HCT116 (cell line): ENCODE measurements at regions not wholly inside any gene's neighbourhood (a gene's known extent, or its start where the extent isn't known, plus 50 kb on each side); places are given as distances from the start of the nearest gene placed in this dataset.

ENCODE experiments used
- EZH2 ChIP-seq: fragments of 200-600 bp; sonication (generic); IDR thresholded peaks from 2 replicates; pipeline ENCODE4 v1.6.1; 2017; ENCODE audit warnings: antibody characterized with exemption, mixed run types
- EZH2phosphoT487 ChIP-seq: fragments of 200-600 bp; IDR thresholded peaks from 2 replicates; pipeline ENCODE4 v1.6.1; 2018; ENCODE audit warnings: antibody characterized with exemption, borderline replicate concordance
- JUND ChIP-seq: IDR thresholded peaks from 2 replicates; pipeline ENCODE4 v1.6.1; 2012
- POLR2A ChIP-seq: IDR thresholded peaks from 2 replicates; pipeline ENCODE4 v1.7.0; 2011; ENCODE audit warnings: borderline replicate concordance; ENCODE audit not compliant: insufficient read depth, insufficient read length; ENCODE audit errors: extremely low read depth
- POLR2AphosphoS5 ChIP-seq: IDR thresholded peaks from 2 replicates; pipeline ENCODE4 v1.6.1; 2011; ENCODE audit warnings: mild to moderate bottlenecking, low read depth, low read length, moderate library complexity
- RAD21 ChIP-seq: IDR thresholded peaks from 2 replicates; pipeline ENCODE4 v1.6.1; 2012; ENCODE audit warnings: low read depth, mild to moderate bottlenecking
- SRF ChIP-seq: IDR thresholded peaks from 2 replicates; pipeline ENCODE4 v1.6.1; 2012; ENCODE audit warnings: low read depth
- TCF7L2 ChIP-seq: IDR thresholded peaks from 2 replicates; pipeline ENCODE4 v1.7.0; 2011; ENCODE audit warnings: borderline replicate concordance, inconsistent platforms; ENCODE audit not compliant: insufficient read depth, insufficient read length; ENCODE audit errors: extremely low read depth
- TF ChIP-seq, protein P1 (sequence below): IDR thresholded peaks from 2 replicates; pipeline ENCODE4 v1.6.1; 2011; ENCODE audit warnings: mild to moderate bottlenecking, low read length, moderate library complexity; ENCODE audit not compliant: insufficient replicate concordance; ENCODE audit errors: extremely low read depth
- TF ChIP-seq, protein P2 (sequence below), 3 experiments: fragments of 200-600 bp in 1 of 3; sonication (generic) in 1 of 3; IDR thresholded peaks in 2 of 3; conservative IDR thresholded peaks in 1 of 3; 2 replicates each; pipeline ENCODE4 v1.5.1; 2012 to 2017; ENCODE audit warnings: low read depth in 2 of 3, low read length in 2 of 3, antibody characterized with exemption in 1 of 3, borderline replicate concordance in 1 of 3, control low read depth in 1 of 3, mild to moderate bottlenecking in 1 of 3, mixed read lengths in 1 of 3, mixed run types in 1 of 3, moderate library complexity in 1 of 3; ENCODE audit not compliant: insufficient read depth in 1 of 3

DNA sequence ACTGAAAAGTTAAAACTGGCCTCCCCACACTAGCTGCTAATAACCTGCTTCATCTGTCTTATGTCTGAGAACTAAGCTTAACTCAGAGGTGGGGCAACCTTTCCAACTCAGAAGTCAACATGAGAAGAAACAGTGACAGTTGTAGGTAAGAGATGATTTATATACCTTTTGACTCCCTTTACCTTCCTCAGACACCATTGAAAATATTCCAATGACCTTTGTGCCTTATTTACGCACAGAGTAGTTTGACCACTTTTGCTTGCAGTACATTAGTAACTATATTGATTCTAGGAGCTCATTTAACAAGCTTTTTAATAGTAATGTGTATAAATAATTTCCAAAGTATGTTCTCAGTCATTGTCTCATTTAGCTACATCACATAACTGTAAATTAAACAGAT is 77.6 kb downstream of the ALX1 start:
- TF ChIP-seq, protein P1, sequence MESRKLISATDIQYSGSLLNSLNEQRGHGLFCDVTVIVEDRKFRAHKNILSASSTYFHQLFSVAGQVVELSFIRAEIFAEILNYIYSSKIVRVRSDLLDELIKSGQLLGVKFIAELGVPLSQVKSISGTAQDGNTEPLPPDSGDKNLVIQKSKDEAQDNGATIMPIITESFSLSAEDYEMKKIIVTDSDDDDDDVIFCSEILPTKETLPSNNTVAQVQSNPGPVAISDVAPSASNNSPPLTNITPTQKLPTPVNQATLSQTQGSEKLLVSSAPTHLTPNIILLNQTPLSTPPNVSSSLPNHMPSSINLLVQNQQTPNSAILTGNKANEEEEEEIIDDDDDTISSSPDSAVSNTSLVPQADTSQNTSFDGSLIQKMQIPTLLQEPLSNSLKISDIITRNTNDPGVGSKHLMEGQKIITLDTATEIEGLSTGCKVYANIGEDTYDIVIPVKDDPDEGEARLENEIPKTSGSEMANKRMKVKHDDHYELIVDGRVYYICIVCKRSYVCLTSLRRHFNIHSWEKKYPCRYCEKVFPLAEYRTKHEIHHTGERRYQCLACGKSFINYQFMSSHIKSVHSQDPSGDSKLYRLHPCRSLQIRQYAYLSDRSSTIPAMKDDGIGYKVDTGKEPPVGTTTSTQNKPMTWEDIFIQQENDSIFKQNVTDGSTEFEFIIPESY = no peak
- TF ChIP-seq SRF = no peak
- TF ChIP-seq, protein P2, sequence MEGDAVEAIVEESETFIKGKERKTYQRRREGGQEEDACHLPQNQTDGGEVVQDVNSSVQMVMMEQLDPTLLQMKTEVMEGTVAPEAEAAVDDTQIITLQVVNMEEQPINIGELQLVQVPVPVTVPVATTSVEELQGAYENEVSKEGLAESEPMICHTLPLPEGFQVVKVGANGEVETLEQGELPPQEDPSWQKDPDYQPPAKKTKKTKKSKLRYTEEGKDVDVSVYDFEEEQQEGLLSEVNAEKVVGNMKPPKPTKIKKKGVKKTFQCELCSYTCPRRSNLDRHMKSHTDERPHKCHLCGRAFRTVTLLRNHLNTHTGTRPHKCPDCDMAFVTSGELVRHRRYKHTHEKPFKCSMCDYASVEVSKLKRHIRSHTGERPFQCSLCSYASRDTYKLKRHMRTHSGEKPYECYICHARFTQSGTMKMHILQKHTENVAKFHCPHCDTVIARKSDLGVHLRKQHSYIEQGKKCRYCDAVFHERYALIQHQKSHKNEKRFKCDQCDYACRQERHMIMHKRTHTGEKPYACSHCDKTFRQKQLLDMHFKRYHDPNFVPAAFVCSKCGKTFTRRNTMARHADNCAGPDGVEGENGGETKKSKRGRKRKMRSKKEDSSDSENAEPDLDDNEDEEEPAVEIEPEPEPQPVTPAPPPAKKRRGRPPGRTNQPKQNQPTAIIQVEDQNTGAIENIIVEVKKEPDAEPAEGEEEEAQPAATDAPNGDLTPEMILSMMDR (IDR thresholded peaks at IDR 0.05 in 2 of 3, conservative IDR thresholded peaks at IDR 0.05 in 1 of 3; ENCODE audit: borderline replicate concordance in 1 of 3, insufficient read depth in 1 of 3, low read depth in 2 of 3, low read length in 2 of 3) = no peak
- TF ChIP-seq RAD21 = no peak
- no peak for TF ChIP-seq POLR2A
- TF ChIP-seq TCF7L2 = no peak
- no peak for TF ChIP-seq EZH2
- TF ChIP-seq POLR2AphosphoS5 = no peak
- no peak for TF ChIP-seq EZH2phosphoT487
- TF ChIP-seq JUND = no peak
